ENCODE measurements at regions not wholly inside any gene's neighbourhood (a gene's known extent, or its start where the extent isn't known, plus 50 kb on each side); places are given as distances from the start of the nearest gene placed in this dataset.

DNA sequence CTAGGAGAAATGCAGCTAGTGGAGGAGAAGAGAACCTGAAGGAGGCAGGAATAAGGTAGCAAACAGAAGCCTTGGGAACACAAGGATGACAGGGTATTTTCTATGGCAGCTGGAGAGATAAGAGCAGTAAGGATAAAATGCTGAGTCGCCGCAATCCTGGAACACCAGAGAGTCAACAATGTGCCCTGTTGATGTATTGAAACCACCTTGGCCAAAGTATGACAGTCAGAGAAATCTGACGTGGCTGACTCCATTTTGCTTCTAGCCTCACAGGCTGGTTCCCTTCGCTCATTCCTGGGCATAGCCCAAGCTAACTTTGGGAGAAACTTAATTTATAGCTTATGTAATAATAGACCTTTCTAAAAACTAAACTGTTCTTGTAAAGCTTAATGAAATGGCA lies 56.6 kb upstream of the C4orf54 start:
- TF ChIP-seq CREB1 (IDR thresholded peaks at IDR 0.05; ENCODE audit: low read depth) (no peak), TAF1 (IDR thresholded peaks at IDR 0.05; ENCODE audit: low read depth) (no peak), EP300 (IDR thresholded peaks at IDR 0.05; ENCODE audit: borderline replicate concordance) (no peak), YY1 (IDR thresholded peaks at IDR 0.05; ENCODE audit: low read depth) (no peak), RAD21 (IDR thresholded peaks at IDR 0.05; ENCODE audit: low read depth) (no peak), TCF12 (IDR thresholded peaks at IDR 0.05; ENCODE audit: low read depth) (no peak), NFIC (IDR thresholded peaks at IDR 0.05) (no peak), CEBPB (IDR thresholded peaks at IDR 0.05) (no peak), EGR1 (IDR thresholded peaks at IDR 0.05) (no peak)
- TF ChIP-seq, protein P1, sequence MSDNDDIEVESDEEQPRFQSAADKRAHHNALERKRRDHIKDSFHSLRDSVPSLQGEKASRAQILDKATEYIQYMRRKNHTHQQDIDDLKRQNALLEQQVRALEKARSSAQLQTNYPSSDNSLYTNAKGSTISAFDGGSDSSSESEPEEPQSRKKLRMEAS (IDR thresholded peaks at IDR 0.05): no peak
- TF ChIP-seq, protein P2, sequence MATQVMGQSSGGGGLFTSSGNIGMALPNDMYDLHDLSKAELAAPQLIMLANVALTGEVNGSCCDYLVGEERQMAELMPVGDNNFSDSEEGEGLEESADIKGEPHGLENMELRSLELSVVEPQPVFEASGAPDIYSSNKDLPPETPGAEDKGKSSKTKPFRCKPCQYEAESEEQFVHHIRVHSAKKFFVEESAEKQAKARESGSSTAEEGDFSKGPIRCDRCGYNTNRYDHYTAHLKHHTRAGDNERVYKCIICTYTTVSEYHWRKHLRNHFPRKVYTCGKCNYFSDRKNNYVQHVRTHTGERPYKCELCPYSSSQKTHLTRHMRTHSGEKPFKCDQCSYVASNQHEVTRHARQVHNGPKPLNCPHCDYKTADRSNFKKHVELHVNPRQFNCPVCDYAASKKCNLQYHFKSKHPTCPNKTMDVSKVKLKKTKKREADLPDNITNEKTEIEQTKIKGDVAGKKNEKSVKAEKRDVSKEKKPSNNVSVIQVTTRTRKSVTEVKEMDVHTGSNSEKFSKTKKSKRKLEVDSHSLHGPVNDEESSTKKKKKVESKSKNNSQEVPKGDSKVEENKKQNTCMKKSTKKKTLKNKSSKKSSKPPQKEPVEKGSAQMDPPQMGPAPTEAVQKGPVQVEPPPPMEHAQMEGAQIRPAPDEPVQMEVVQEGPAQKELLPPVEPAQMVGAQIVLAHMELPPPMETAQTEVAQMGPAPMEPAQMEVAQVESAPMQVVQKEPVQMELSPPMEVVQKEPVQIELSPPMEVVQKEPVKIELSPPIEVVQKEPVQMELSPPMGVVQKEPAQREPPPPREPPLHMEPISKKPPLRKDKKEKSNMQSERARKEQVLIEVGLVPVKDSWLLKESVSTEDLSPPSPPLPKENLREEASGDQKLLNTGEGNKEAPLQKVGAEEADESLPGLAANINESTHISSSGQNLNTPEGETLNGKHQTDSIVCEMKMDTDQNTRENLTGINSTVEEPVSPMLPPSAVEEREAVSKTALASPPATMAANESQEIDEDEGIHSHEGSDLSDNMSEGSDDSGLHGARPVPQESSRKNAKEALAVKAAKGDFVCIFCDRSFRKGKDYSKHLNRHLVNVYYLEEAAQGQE (IDR thresholded peaks at IDR 0.05; ENCODE audit: low read depth): no peak
- TF ChIP-seq, protein P3, sequence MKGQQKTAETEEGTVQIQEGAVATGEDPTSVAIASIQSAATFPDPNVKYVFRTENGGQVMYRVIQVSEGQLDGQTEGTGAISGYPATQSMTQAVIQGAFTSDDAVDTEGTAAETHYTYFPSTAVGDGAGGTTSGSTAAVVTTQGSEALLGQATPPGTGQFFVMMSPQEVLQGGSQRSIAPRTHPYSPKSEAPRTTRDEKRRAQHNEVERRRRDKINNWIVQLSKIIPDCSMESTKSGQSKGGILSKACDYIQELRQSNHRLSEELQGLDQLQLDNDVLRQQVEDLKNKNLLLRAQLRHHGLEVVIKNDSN (IDR thresholded peaks at IDR 0.05): no peak
